Chondrocyte (in vitro differentiated cells): ENCODE measurements at regions not wholly inside any gene's neighbourhood (a gene's known extent, or its start where the extent isn't known, plus 50 kb on each side); places are given as distances from the start of the nearest gene placed in this dataset.

Source experiments
- DNase-seq: peaks from one replicate; pipeline ENCODE4 v3.0.0; 2021; ENCODE audit warnings: mixed read lengths, low spot score
- H3K27ac Mint-ChIP-seq: one replicate; pipeline ENCODE4 v1.8.0; 2021; ENCODE audit warnings: mild to moderate bottlenecking, moderate library complexity, mixed read lengths; ENCODE audit not compliant: unreplicated experiment
- H3K27me3 Mint-ChIP-seq: 2 replicates; pipeline ENCODE4 v1.8.0; 2021; ENCODE audit warnings: low read depth, mixed read lengths
- H3K36me3 Mint-ChIP-seq: 2 replicates; pipeline ENCODE4 v1.8.0; 2021; ENCODE audit warnings: low read depth, mixed read lengths
- H3K4me1 Mint-ChIP-seq: 2 replicates; pipeline ENCODE4 v1.8.0; 2021; ENCODE audit warnings: low read depth, mild to moderate bottlenecking, mixed read lengths
- H3K4me3 Mint-ChIP-seq: one replicate; pipeline ENCODE4 v1.8.0; 2021; ENCODE audit warnings: mild to moderate bottlenecking, moderate library complexity, mixed read lengths; ENCODE audit not compliant: unreplicated experiment
- H3K9me3 Mint-ChIP-seq: 2 replicates; pipeline ENCODE4 v1.8.0; 2021; ENCODE audit warnings: low read depth, mixed read lengths
- TF ChIP-seq, protein P1 (sequence below): fragments of 200-600 bp; sonication (generic); IDR thresholded peaks from 2 replicates; pipeline ENCODE4 v1.5.0; 2021; ENCODE audit warnings: antibody characterized with exemption, mild to moderate bottlenecking, moderate library complexity

DNA sequence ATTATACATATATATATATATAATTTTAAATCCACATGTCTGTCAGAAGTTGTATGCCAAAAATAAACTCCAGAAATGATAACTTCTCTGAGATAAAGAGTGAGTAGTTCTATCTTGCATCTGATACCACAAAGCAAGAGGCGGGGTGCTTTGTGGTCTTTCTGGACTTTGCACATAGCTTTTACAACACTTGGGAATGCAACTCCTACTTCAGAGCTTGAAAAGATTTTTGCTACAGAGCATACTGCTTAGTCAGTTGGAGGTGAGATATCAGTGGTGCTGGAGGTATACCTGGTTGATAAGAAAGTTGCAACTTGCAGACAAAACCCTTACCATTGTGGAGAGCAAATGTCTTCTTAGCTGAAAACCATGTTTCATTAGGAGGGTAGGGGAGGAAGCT, 1384.5 kb upstream of the NUDT12 start:
- Mint-ChIP-seq H3K4me1 (no peaks in the 10 kb centered on the region), H3K36me3 (no peaks in the 10 kb centered on the region), H3K27me3 (no peaks in the 10 kb centered on the region), H3K4me3 (no peak overlapping the region), H3K9me3 (peaks cover 12% of the 10 kb centered on the region), H3K27ac (no peak overlapping the region)
- DNase-seq = no peak
- TF ChIP-seq, protein P1, sequence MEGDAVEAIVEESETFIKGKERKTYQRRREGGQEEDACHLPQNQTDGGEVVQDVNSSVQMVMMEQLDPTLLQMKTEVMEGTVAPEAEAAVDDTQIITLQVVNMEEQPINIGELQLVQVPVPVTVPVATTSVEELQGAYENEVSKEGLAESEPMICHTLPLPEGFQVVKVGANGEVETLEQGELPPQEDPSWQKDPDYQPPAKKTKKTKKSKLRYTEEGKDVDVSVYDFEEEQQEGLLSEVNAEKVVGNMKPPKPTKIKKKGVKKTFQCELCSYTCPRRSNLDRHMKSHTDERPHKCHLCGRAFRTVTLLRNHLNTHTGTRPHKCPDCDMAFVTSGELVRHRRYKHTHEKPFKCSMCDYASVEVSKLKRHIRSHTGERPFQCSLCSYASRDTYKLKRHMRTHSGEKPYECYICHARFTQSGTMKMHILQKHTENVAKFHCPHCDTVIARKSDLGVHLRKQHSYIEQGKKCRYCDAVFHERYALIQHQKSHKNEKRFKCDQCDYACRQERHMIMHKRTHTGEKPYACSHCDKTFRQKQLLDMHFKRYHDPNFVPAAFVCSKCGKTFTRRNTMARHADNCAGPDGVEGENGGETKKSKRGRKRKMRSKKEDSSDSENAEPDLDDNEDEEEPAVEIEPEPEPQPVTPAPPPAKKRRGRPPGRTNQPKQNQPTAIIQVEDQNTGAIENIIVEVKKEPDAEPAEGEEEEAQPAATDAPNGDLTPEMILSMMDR = no peak

DNA sequence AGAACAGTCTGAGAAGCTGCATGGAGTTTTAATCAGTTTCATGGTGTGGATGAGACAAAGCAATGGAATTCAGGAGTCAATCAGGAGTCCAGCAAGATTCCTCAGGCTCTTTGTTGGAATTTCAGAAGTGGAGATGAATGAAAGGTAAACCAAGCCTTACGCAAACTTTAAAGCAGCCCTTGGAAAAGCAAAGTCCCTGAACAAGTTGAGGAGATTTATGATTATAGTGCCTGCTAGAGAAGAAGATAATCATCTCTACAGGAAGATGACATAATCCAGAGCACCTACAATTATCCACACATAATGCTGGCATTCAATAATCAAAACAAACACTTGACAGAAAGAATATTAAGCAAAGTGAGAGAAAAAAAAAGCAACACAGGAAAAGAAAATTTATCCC, 1380.1 kb upstream of the NUDT12 start:
- Mint-ChIP-seq H3K36me3 (no peaks in the 10 kb centered on the region), H3K27me3 (no peaks in the 10 kb centered on the region), H3K4me3 (no peak overlapping the region), H3K9me3 (peaks cover 7% of the 10 kb centered on the region), H3K27ac (no peak overlapping the region), H3K4me1 (no peaks in the 10 kb centered on the region)
- DNase-seq = no peak
- TF ChIP-seq, protein P1 = no peak

DNA sequence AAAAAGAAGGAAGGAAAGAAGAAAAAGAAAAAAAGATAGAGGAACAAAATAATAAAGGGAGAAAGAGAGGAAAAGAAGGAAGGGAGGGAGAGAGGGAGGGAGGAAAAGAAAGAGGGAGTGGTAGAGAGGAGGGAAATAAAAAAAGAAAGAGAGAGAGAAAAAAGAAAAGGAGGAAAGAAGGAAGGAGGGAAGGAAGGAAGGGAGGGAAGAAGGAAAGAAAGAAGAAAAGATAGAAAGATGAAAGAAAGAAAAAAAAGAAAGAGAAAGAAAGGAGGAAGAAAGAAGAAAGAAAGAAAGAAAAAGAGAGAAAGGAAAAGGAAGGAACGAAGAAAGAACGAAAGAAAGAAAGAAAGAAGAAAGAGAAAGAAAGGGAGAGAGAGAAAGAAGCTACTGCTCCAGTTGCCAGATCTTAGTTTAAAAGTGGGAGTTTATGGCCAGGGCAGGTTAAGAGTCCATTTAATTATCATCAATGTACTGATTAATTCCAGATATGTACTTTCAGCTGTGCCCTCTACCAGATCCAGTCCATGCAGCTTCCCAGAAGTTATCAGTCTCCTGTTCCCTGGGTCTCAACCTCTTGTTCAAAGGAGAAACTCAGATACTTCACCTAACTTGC, 1378.5 kb upstream of the NUDT12 start:
- H3K27ac Mint-ChIP-seq = no peak overlapping the region
- H3K4me1 Mint-ChIP-seq = no peaks in the 10 kb centered on the region
- TF ChIP-seq, protein P1 = no peak
- no peak overlapping the region for H3K4me3 Mint-ChIP-seq
- no peaks in the 10 kb centered on the region for H3K36me3 Mint-ChIP-seq
- H3K27me3 Mint-ChIP-seq = no peaks in the 10 kb centered on the region
- peaks cover 2% of the 10 kb centered on the region for H3K9me3 Mint-ChIP-seq
- no peak for DNase-seq

DNA sequence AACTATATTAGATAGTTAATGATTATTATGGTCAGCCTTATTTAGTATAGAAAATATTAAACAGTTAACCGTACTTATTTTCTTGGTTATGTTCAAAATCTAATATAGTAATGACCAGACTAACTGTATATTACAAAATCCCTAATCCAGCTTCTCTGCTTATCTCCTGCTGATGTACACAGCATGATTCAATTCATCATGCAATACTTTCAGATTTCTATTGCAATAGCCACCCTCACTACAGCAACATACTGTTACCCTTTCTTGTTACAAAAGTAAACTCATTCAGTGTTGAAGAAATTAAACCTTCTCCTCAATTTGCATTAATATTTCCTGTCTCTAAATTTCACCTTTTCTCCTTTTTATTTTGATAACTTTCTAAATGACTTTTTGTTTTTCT, 1375.0 kb upstream of the NUDT12 start:
- no peak overlapping the region for H3K4me3 Mint-ChIP-seq

DNA sequence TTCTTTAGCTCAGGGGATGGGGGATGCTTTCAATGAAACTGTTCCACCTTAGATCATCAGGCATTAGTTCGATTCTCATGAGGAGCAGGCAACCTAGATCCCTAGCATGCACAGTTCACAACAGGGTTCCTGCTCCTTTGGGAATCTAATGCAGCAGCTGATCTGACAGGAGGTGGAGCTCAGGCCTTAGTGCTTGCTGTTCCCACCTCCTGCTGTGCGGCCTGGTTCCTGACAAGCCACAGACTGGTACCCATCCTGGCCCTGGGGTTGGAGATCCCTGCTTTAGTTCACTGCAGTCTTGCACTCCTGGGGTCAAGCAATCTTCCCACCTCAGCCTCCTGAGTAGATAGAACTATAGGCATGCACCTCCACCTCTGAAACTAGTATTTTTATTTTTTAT, 1369.8 kb upstream of the NUDT12 start:
- no peaks in the 10 kb centered on the region for H3K27me3 Mint-ChIP-seq
- no peaks in the 10 kb centered on the region for H3K9me3 Mint-ChIP-seq
- no peak for DNase-seq
- no peaks in the 10 kb centered on the region for H3K4me1 Mint-ChIP-seq
- H3K4me3 Mint-ChIP-seq = no peak overlapping the region
- no peaks in the 10 kb centered on the region for H3K36me3 Mint-ChIP-seq
- TF ChIP-seq, protein P1 = no peak
- H3K27ac Mint-ChIP-seq = no peak overlapping the region

More for the DNA sequence above, 1375.0 kb upstream of the NUDT12 start:
- H3K27me3 Mint-ChIP-seq = no peaks in the 10 kb centered on the region
- DNase-seq = no peak
- H3K4me1 Mint-ChIP-seq = no peaks in the 10 kb centered on the region
- no peaks in the 10 kb centered on the region for H3K36me3 Mint-ChIP-seq
- TF ChIP-seq, protein P1 = no peak
- no peaks in the 10 kb centered on the region for H3K9me3 Mint-ChIP-seq
- H3K27ac Mint-ChIP-seq = no peak overlapping the region
